ENCODE measurements at regions not wholly inside any gene's neighbourhood (a gene's known extent, or its start where the extent isn't known, plus 50 kb on each side); places are given as distances from the start of the nearest gene placed in this dataset.

DNA sequence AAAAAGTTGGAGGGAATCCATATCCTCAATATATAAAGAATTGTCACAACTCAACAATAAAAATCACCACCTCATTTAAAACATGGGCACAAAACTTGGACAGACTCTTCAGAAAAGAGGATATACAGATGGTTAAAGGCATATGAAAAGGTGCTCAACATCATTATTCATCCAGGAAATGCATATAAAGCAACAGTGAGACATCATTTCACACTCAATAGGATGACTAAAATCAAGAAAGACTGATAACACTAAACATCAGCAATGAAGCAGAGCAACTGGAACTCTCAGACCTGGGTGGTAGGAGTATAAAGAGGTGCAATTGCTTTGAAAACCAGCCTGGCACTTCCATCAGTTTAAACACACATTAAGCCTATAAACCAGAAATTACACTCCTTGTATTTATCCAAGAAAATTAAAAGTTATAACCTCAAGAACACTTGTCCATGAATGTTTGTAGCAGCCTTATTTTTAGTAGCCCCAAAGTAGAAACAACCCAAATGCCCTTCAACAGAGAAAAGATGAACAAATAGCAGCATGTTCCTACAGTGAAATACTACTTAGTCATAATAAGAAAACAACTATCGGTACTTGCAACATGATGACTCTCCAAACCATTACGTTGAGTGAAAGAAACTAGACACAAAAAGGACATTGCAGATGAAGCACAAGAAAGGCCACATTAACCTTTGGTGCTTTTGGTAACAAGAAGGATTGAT is 79.1 kb upstream of the TANC1 start:
- no peak overlapping the region for H3K4me3 ChIP-seq (ENCODE audit: low read depth, low read length)
- TF ChIP-seq, protein P1, sequence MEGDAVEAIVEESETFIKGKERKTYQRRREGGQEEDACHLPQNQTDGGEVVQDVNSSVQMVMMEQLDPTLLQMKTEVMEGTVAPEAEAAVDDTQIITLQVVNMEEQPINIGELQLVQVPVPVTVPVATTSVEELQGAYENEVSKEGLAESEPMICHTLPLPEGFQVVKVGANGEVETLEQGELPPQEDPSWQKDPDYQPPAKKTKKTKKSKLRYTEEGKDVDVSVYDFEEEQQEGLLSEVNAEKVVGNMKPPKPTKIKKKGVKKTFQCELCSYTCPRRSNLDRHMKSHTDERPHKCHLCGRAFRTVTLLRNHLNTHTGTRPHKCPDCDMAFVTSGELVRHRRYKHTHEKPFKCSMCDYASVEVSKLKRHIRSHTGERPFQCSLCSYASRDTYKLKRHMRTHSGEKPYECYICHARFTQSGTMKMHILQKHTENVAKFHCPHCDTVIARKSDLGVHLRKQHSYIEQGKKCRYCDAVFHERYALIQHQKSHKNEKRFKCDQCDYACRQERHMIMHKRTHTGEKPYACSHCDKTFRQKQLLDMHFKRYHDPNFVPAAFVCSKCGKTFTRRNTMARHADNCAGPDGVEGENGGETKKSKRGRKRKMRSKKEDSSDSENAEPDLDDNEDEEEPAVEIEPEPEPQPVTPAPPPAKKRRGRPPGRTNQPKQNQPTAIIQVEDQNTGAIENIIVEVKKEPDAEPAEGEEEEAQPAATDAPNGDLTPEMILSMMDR (IDR thresholded peaks at IDR 0.05; ENCODE audit: insufficient read depth, low read depth, low read length): no peak
- DNase-seq (ENCODE audit: low read depth): no peak

DNA sequence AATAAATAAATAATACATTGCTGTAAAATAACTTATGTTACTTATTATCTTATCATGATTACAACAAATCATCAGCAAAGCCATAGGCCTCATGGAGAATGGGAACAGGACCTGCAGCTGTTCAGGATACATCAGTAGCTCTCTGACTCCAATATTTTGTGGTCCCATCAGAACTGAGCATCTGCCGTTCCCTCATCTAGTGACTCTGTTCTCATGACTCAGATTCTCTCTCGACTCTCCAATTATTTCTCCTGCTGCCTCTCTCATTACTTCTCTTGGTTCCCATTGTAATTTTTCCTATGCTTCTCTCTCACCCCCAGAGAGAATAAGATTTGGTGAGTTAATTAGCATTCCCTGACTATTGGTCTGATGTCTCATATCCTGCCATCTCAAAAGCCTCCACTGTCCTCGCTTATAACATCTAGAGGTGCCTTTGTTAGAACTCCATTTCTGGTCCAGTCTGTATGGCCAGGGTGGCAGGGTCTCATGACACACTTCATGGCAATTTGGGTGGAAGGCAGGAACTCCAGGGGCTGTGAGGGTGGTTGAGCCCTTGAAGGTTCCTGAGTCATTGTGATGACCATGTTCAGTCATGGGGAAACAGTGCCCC is 78.0 kb upstream of the TANC1 start:
- DNase-seq (ENCODE audit: low read depth): no peak
- TF ChIP-seq, protein P1 (IDR thresholded peaks at IDR 0.05; ENCODE audit: insufficient read depth, low read depth, low read length): no peak
- H3K4me3 ChIP-seq (ENCODE audit: low read depth, low read length): no peak overlapping the region

DNA sequence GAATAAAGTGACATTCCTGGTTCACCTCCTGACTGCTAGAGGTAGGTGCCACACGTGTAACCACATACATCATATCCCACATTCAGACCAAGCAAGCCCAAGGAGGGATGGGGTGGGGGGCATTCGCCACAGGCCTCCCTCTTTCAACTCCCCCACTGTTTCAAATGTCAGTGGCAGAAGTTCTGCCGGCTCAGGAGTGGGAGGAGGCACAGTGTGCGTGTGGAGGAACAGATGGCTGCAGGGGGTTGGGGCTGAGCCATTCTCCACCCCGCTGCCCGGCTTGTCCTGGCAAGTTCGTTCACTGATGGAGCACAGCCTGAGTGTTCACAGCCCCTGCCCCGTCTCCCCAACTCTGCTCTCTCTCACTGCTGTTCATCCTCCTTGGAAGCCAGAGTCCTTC is 75.4 kb upstream of the TANC1 start:
- H3K4me3 ChIP-seq (ENCODE audit: low read depth, low read length): no peak overlapping the region
- peak; percentile 26 for DNase-seq (ENCODE audit: low read depth)
- TF ChIP-seq, protein P1 (IDR thresholded peaks at IDR 0.05; ENCODE audit: insufficient read depth, low read depth, low read length): no peak

DNA sequence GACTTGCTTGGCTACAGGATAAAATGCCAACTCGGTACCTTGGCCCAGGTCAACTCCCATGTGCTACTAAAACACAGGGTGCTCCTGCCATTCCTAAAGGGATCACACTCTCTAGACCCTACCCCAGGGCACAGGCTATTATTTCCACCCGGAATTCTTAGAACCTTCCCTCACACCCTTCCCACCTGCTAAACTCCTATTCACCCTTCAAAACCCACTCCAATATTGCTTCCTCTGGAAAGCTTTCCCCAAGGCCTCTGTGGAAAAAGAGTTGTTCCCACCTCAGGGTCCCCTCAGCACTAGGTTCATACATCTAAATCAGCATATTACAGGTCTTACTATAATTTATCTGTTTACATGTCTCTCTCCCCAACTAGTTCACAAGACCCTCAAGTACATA is 75.0 kb upstream of the TANC1 start:
- TF ChIP-seq, protein P1 (IDR thresholded peaks at IDR 0.05; ENCODE audit: insufficient read depth, low read depth, low read length): no peak
- H3K4me3 ChIP-seq (ENCODE audit: low read depth, low read length): no peak overlapping the region
- DNase-seq (ENCODE audit: low read depth): no peak

DNA sequence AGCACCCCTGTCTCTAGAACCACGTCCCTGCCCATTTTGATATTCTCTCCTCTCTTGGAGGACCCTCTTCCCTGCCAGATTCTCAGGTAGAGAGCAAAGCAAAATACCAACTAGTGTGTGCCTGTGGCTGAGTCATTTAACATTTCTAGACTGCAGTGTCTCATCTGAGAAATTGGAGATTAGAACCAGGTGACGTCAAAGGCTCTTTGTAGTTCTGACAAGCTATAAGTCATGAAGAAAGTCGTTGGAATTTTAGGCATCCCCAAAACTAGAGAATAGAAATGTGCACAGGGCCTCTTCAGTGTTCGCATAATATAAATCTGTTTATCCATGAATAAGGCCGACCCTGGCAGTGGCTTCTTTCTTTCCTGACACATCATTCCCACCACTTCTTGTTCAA is 74.4 kb upstream of the TANC1 start:
- TF ChIP-seq, protein P1 (IDR thresholded peaks at IDR 0.05; ENCODE audit: insufficient read depth, low read depth, low read length): no peak
- peak; percentile 45 for DNase-seq (ENCODE audit: low read depth)
- no peak overlapping the region for H3K4me3 ChIP-seq (ENCODE audit: low read depth, low read length)

DNA sequence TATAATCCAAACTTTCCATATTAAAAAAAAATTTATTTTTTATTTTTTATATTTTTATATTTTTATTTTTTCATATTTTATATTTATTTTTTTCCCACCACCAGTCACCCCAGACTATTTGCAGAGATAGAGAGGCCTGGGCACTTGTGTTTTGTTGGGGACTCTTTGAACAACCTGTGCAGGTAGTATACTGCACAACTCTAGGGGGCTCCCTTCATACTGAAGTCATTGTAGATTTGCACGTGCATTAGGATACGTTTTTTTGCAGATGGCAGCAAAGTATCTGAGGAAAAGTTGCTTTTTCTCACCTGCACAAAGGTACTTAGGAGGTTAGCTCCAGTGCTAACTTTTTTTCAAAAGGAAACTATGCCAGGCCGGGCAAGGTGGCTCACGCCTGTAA is 73.9 kb upstream of the TANC1 start:
- no peak for DNase-seq (ENCODE audit: low read depth)
- no peak overlapping the region for H3K4me3 ChIP-seq (ENCODE audit: low read depth, low read length)
- TF ChIP-seq, protein P1 (IDR thresholded peaks at IDR 0.05; ENCODE audit: insufficient read depth, low read depth, low read length): no peak

Measured in fibroblast of villous mesenchyme (primary cell).